ENCODE measurements at regions not wholly inside any gene's neighbourhood (a gene's known extent, or its start where the extent isn't known, plus 50 kb on each side); places are given as distances from the start of the nearest gene placed in this dataset.

DNA sequence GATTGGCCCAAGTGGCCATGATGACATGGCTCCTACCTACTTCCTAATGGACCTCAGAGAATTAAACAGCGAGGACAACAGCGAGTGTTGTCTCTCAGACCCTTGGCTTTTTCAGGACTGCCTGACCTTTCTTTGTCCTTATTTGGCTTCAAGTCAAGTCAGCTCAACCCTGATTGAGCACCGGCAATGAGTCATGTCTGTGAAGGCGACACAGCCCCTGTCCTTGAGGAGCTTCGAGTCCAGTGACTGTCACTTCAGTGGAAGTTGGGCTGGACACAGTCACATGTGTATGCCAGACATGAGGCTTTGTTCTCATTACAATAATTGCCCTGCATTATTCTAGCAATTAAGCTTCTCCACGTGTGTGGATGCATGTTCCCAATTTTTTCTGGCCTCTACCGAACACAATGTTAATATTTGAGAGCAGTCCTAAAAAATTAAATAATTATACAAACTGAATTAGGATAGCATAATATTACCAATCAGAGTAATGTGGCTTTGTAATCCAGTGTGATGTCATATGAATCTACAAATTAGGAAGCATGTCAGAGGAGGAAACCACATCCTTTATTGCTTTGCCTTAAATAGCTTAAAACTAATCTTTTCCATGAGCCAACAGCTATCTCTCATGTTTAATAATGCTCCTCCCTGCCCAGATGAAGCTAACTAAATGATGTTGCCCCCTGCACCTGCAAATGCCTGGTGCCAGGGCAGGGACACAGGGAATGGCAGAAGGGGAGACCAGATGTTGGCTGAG is 178.6 kb downstream of the CDH26 start:
- TF ChIP-seq, protein P1, sequence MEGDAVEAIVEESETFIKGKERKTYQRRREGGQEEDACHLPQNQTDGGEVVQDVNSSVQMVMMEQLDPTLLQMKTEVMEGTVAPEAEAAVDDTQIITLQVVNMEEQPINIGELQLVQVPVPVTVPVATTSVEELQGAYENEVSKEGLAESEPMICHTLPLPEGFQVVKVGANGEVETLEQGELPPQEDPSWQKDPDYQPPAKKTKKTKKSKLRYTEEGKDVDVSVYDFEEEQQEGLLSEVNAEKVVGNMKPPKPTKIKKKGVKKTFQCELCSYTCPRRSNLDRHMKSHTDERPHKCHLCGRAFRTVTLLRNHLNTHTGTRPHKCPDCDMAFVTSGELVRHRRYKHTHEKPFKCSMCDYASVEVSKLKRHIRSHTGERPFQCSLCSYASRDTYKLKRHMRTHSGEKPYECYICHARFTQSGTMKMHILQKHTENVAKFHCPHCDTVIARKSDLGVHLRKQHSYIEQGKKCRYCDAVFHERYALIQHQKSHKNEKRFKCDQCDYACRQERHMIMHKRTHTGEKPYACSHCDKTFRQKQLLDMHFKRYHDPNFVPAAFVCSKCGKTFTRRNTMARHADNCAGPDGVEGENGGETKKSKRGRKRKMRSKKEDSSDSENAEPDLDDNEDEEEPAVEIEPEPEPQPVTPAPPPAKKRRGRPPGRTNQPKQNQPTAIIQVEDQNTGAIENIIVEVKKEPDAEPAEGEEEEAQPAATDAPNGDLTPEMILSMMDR (IDR thresholded peaks at IDR 0.05) = no peak
- DNase-seq (ENCODE audit: low spot score) (no peak), ATAC-seq (ENCODE audit: low FRiP score) (no peak)

DNA sequence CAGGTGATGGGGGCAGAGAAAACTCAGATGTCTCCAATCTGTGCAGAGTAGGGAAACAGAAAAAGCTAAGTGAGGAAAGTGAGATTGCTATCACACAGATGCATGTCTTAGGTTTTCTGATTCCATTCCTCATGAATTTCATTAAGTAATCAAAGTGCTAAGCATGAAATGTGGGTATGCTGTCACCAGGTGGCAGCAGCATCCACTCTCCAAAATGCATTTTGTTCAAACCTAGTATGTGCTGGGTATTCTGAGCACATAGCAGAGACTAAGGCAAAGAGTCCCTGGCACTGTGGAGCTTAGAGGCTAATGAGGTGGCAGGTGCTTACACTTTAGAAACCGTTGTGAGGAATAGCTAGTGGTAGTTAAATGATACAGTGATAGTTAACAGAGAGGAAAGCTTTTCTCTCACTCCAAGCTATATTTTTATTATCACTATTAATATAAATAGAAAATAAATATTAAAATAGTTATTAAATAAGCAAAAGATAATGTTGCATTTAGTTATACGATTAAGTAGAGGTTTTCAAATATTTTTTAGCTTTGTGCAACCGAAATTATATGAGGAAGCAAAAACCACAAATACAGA is 179.5 kb downstream of the CDH26 start:
- no peak for DNase-seq (ENCODE audit: low spot score)
- TF ChIP-seq, protein P1 (IDR thresholded peaks at IDR 0.05) = no peak

DNA sequence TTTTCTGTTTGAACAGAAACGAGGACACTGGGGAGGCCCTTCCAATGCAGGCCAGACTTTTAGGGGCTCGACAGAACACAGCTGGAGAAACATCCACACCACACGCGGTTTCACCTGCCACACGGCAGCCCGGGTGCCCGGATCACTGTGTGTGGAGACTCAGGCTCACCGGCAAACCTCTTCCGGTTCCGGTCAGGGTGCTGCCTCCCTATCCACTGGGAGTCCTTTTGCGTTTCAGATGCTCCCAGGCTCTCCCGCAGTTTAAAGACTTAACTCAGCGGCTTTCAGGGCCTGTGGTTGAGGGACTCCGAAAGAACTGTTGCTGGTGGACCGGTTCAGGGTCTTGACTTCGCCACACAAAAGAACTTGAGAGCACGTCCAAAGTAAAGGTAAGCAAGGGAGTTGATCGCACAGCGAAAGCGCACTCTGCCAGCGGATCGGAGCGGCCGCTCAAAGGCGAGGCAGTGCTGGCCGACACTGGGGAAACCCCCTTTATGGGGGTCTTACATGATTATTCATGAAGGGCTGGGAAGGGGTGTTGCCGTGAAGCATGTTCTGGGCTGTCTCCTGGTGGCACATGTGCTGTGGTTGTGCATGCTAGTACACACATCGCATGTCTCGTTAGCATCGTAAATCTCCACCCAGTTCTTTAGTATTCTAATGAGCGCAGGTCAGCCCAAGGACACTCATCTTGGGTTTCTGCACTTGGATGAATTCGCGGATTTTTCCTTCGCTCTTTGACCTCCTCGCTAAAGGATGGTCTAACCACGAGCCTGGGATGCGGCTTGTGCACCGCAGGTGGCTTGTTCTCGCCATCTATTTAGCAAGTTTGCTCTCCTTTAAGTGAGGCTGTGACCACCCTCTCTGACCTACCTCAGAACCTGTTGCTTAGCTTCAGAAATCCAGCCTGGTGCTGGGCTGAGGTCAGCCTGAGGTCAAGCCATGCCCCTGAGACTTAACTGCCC is 180.3 kb downstream of the CDH26 start:
- ATAC-seq (ENCODE audit: low FRiP score) (no peak), DNase-seq (ENCODE audit: low spot score) (no peak)

More for the DNA sequence above, 179.5 kb downstream of the CDH26 start:
- ATAC-seq (ENCODE audit: low FRiP score) = no peak

DNA sequence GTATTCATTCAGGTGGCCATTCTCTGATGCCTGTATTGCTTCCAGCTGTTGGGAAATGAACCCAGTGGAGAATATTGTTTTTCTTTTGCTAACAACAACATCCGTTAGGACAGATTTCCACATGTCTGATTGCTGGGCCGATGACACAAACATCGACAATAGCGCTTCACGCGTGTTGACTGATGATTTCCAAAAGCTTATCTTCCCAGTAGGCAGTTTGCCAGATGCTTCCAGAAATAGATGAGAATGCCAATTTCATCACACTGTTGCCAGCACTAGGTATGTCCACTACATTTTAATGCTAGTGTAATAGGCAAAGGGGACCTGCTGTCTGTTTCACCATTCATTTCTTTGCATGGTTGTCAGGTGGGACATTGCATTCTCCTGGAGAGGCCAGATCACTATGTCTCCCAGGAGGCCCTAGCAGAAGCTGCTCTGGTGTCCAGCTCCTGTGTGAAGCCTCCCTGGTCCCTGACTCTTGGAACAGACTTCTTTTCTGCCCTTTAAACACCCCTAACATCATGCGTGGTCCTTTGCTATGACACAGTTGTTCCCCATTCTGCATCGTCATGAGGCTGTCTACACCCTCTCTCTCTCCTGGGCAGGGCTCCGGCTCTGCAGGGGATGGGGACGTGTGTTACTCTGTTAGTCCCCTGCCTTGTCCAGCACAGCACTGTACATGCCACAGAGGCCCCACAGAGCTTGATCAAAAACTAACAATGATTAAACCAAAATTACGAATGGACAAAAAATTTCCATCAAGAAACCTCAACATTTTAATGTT is 181.6 kb downstream of the CDH26 start:
- ATAC-seq (ENCODE audit: low FRiP score) (no peak), DNase-seq (ENCODE audit: low spot score) (no peak)
- TF ChIP-seq, protein P1 (IDR thresholded peaks at IDR 0.05) = no peak

More for the DNA sequence above, 180.3 kb downstream of the CDH26 start:
- TF ChIP-seq, protein P1 (IDR thresholded peaks at IDR 0.05) = no peak

DNA sequence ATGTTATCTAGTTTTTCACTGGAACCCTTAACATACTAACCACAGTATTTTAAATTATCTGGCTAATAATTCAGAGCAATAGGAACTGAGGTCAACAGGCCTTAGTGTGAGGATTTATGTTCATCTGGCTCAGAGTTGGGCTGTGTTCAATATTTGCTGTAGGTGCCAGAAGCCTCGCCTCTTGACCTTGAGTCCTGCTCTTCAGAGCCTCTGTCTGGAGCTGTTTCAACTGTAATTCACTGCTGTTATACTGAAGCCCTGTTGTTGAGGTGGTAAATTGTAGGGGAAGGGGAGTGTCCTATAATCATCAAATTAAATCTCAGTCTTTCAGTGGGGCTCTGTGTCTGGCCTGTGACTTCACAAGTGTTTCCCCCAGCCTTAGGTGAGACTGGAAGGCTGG is 184.4 kb downstream of the CDH26 start:
- DNase-seq (ENCODE audit: low spot score) (no peak), ATAC-seq (ENCODE audit: low FRiP score) (no peak)
- TF ChIP-seq, protein P1 (IDR thresholded peaks at IDR 0.05) = no peak

DNA sequence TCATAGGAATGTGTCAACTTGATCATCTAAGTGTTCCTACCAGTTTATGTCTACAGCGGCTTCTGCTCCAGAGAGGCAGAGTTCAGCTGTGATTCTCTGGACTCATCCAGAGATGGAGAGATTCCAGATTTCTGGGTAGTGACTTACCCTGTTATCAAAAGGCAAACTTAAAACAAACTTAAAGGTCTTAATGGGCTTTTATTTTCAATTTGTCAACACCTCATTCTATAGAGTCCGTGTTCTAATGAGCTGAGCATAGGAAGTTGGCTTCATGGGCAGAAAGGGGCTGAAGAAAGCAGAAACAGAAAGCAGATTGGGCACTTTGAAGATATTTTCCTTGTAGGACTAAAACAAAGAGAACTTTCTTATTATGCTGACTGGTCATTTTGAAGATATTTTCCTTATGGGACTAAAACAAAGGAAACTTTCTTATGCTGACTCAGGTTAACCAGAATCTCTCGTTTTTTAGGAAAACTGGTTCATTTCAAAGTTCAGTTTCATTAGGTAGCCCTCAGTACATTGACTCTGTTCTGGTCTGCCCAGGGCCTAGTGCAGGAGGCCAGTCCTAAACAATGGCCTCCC is 185.1 kb downstream of the CDH26 start:
- TF ChIP-seq, protein P1 (IDR thresholded peaks at IDR 0.05) = no peak
- ATAC-seq (ENCODE audit: low FRiP score) = no peak
- DNase-seq (ENCODE audit: low spot score) = no peak
